PC-3 (cell line): ENCODE measurements at regions not wholly inside any gene's neighbourhood (a gene's known extent, or its start where the extent isn't known, plus 50 kb on each side); places are given as distances from the start of the nearest gene placed in this dataset.
A peak's percentile ranks its signal among the peaks of the same experiment; 100 is the strongest.

Experiments
- ATAC-seq: fragments of 200-7000 bp; cut with Tn5 transposase; 2 replicates; pipeline ENCODE4 v1.9.1; 2020; ENCODE audit warnings: mild to moderate bottlenecking, moderate library complexity
- BruUV-seq: library from RNA; stranded (reverse); fragments of 400-500 nt; replicated peaks from 2 replicates; lab custom pipeline; 2021; lab: Mats Ljungman, UMichigan
- CTCF ChIA-PET: fragments of 300-600 bp; sonication (Branson Sonifier 250); formaldehyde crosslinking; loops from one replicate; lab custom pipeline; 2022; ENCODE audit warnings: antibody characterized with exemption; lab: Charles Lee
- POLR2A ChIA-PET: fragments of 300-600 bp; sonication (Branson Sonifier 250); formaldehyde crosslinking; loops from one replicate; lab custom pipeline; 2022; ENCODE audit warnings: antibody characterized with exemption; ENCODE audit not compliant: unreplicated experiment; lab: Charles Lee
- DNase-seq: peaks from one replicate; pipeline ENCODE4 v3.0.0-alpha.2; 2015
- H2AFZ ChIP-seq: fragments of 300-600 bp; sonication (generic); 2 replicates; pipeline ENCODE4 v1.6.0; 2016; ENCODE audit warnings: antibody characterized with exemption, low read length
- H3F3A ChIP-seq: fragments of 300-600 bp; sonication (generic); one replicate; pipeline ENCODE4 v1.6.0; 2017; ENCODE audit warnings: antibody characterized with exemption, low read length, control low read depth, mild to moderate bottlenecking; ENCODE audit not compliant: unreplicated experiment
- H3K27ac ChIP-seq: fragments of 300-600 bp; sonication (generic); 2 replicates; pipeline ENCODE4 v1.5.1; 2016; ENCODE audit warnings: mild to moderate bottlenecking, low read length
- H3K27me3 ChIP-seq: fragments of 300-600 bp; sonication (generic); 2 replicates; pipeline ENCODE4 v1.6.1; 2016; ENCODE audit warnings: low read length, mixed read lengths
- H3K36me3 ChIP-seq: fragments of 300-600 bp; sonication (generic); 2 replicates; pipeline ENCODE4 v1.6.1; 2016; ENCODE audit warnings: low read depth, mixed run types, low read length, mixed read lengths
- H3K4me1 ChIP-seq: fragments of 300-600 bp; sonication (generic); 2 replicates; pipeline ENCODE4 v1.5.1; 2016; ENCODE audit warnings: low read length; ENCODE audit not compliant: insufficient read depth
- H3K4me2 ChIP-seq: fragments of 300-600 bp; sonication (generic); 2 replicates; pipeline ENCODE4 v1.6.0; 2016; ENCODE audit warnings: low read length
- H3K4me3 ChIP-seq: fragments of 300-600 bp; sonication (generic); 2 replicates; pipeline ENCODE4 v1.5.1; 2016; ENCODE audit warnings: mild to moderate bottlenecking, low read length, mixed read lengths
- H3K79me2 ChIP-seq: fragments of 300-600 bp; sonication (generic); 2 replicates; pipeline ENCODE4 v1.6.1; 2017; ENCODE audit warnings: low read length, mixed read lengths
- H3K9ac ChIP-seq: fragments of 300-600 bp; sonication (generic); 2 replicates; pipeline ENCODE4 v1.6.0; 2016; ENCODE audit warnings: mild to moderate bottlenecking, low read length
- H3K9me2 ChIP-seq: fragments of 300-600 bp; sonication (generic); replicated peaks from 2 replicates; pipeline ENCODE4 v1.6.1; 2016; ENCODE audit warnings: mixed run types, low read length, mixed read lengths
- H3K9me3 ChIP-seq: fragments of 300-600 bp; sonication (generic); 2 replicates; pipeline ENCODE4 v1.6.1; 2016; ENCODE audit warnings: low read length, mixed read lengths
- H4K20me1 ChIP-seq: fragments of 300-600 bp; sonication (generic); 2 replicates; pipeline ENCODE4 v1.6.1; 2016; ENCODE audit warnings: low read length, mixed read lengths
- EZH2 ChIP-seq: fragments of 300-600 bp; sonication (generic); IDR thresholded peaks from one replicate; pipeline ENCODE4 v1.6.1; 2017; ENCODE audit warnings: antibody characterized with exemption, mild to moderate bottlenecking, low read length; ENCODE audit not compliant: unreplicated experiment
- EZH2phosphoT487 ChIP-seq: fragments of 300-600 bp; sonication (generic); IDR thresholded peaks from 2 replicates; pipeline ENCODE4 v1.6.1; 2018; ENCODE audit warnings: mild to moderate bottlenecking, antibody characterized with exemption, low read length, borderline replicate concordance
- intact Hi-C: fragments of 100-400 bp; cut with micrococcal nuclease; formaldehyde crosslinking; loops from 2 replicates; pipeline ENCODE4 v1.9.0; 2023
- TF ChIP-seq, protein P1 (sequence below): fragments of 300-600 bp; sonication (generic); conservative IDR thresholded peaks from 2 replicates; pipeline ENCODE4 v1.5.1; 2017; ENCODE audit warnings: antibody characterized with exemption, low read depth, mild to moderate bottlenecking, low read length

DNA sequence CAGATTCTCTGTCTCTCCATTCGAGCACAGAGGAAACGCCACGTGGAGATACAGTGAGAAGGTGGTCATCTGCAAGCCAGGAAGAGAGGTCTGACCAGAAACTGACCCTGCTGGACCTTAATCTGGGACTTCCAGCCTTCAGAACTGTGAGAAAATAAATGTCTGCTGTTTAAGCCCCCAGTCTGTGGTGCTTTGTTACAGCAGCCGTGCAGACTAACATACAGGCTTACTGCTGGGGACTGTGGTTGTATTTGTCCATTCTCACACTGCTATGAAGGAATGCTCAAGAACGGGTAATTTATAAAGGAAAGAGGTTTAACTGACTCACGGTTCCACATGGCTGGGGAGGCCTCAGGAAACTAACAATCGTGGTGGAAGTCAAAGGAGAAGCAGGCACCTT, 432.7 kb downstream of the IRS1 start:
- Histone ChIP-seq H3F3A (no peaks in the 10 kb centered on the region), H3K9me2 (no peaks in the 10 kb centered on the region), H3K79me2 (no peaks in the 10 kb centered on the region), H3K36me3 (no peaks in the 10 kb centered on the region), H4K20me1 (no peaks in the 10 kb centered on the region), H3K9ac (no peak overlapping the region), H3K27ac (no peak overlapping the region), H3K27me3 (no peaks in the 10 kb centered on the region), H3K4me2 (no peak overlapping the region), H3K4me1 (peaks cover 12% of the 10 kb centered on the region), H2AFZ (no peak overlapping the region), H3K9me3 (no peaks in the 10 kb centered on the region), H3K4me3 (no peak overlapping the region)
- ChIA-PET POLR2A (no interaction called here), CTCF (no interaction called here)
- DNase-seq (no peak), ATAC-seq (no peak)
- intact Hi-C loops = no loop called here
- BruUV-seq = no TSS peak
- TF ChIP-seq EZH2phosphoT487 (no peak), EZH2 (no peak)
- TF ChIP-seq, protein P1, sequence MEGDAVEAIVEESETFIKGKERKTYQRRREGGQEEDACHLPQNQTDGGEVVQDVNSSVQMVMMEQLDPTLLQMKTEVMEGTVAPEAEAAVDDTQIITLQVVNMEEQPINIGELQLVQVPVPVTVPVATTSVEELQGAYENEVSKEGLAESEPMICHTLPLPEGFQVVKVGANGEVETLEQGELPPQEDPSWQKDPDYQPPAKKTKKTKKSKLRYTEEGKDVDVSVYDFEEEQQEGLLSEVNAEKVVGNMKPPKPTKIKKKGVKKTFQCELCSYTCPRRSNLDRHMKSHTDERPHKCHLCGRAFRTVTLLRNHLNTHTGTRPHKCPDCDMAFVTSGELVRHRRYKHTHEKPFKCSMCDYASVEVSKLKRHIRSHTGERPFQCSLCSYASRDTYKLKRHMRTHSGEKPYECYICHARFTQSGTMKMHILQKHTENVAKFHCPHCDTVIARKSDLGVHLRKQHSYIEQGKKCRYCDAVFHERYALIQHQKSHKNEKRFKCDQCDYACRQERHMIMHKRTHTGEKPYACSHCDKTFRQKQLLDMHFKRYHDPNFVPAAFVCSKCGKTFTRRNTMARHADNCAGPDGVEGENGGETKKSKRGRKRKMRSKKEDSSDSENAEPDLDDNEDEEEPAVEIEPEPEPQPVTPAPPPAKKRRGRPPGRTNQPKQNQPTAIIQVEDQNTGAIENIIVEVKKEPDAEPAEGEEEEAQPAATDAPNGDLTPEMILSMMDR = no peak

DNA sequence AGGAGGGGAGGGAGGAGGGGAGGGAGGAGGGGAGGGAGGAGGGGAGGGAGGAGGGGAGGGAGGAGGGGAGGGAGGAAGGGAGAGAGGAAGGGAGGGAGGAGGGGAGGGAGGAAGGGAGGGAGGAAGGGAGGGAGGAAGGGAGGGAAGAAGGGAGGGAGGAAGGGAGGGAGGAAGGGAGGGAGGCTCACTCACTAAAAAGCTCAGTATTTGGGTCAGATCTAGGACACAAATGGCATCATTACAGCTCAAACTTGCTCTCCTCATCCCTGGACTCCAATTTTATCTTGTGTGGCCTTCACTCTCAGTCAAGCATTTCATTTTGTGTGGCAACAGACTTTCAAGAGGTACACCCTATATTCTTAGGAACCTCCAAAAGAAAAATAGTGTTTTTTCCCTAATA, 435.4 kb downstream of the IRS1 start:
- H2AFZ ChIP-seq = no peak overlapping the region
- no peaks in the 10 kb centered on the region for H3K27me3 ChIP-seq
- no peaks in the 10 kb centered on the region for H3K79me2 ChIP-seq
- no peak overlapping the region for H3K9ac ChIP-seq
- ATAC-seq (no peak), DNase-seq (no peak)
- no peaks in the 10 kb centered on the region for H3K9me2 ChIP-seq
- ChIA-PET CTCF (no interaction called here), POLR2A (no interaction called here)
- no TSS peak for BruUV-seq
- no peaks in the 10 kb centered on the region for H3F3A ChIP-seq
- intact Hi-C loops = no loop called here
- H3K27ac ChIP-seq = no peak overlapping the region
- TF ChIP-seq EZH2 = no peak
- TF ChIP-seq, protein P1 = no peak
- TF ChIP-seq EZH2phosphoT487 = no peak
- no peak overlapping the region for H3K4me3 ChIP-seq
- no peaks in the 10 kb centered on the region for H3K36me3 ChIP-seq
- no peaks in the 10 kb centered on the region for H4K20me1 ChIP-seq
- no peak overlapping the region for H3K4me2 ChIP-seq
- no peaks in the 10 kb centered on the region for H3K9me3 ChIP-seq
- peaks cover 12% of the 10 kb centered on the region for H3K4me1 ChIP-seq

DNA sequence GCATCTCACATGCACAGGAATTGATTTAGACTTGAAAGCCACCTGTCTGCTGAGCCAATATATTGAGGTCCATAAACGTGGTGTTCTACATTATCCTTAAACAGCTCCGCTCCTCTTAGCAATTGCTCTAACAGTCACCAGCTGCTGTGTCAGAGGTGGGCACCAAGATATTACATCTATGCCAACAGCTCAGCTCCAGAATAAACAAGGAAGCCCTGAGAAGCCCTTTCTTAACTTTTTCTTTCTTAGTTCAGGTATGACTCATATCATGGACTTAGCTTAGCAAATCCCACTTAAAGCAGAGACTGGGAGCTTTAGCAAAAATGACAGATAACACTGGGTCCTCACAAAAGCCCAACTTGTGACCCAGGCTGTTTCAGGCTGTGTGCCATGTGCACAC, 436.6 kb downstream of the IRS1 start:
- CTCF ChIA-PET = no interaction called here

More for the DNA sequence above, 436.6 kb downstream of the IRS1 start:
- no peaks in the 10 kb centered on the region for H3K9me3 ChIP-seq
- intact Hi-C loops = no loop called here
- no peaks in the 10 kb centered on the region for H4K20me1 ChIP-seq
- no peaks in the 10 kb centered on the region for H3F3A ChIP-seq
- H3K27ac ChIP-seq = peak overlapping the region; percentile 8
- peak overlapping the region; percentile 23 for H3K4me2 ChIP-seq
- DNase-seq (peak; percentile 81), ATAC-seq (peak; percentile 97)
- H3K9me2 ChIP-seq = no peaks in the 10 kb centered on the region
- no peak overlapping the region for H3K4me3 ChIP-seq
- no peak overlapping the region for H3K9ac ChIP-seq
- TF ChIP-seq EZH2 (no peak), EZH2phosphoT487 (no peak)
- TF ChIP-seq, protein P1 = no peak
- no peaks in the 10 kb centered on the region for H3K36me3 ChIP-seq
- POLR2A ChIA-PET = no interaction called here
- no peak overlapping the region for H2AFZ ChIP-seq
- no peaks in the 10 kb centered on the region for H3K79me2 ChIP-seq
- H3K4me1 ChIP-seq = peaks cover 12% of the 10 kb centered on the region
- BruUV-seq = no TSS peak
- no peaks in the 10 kb centered on the region for H3K27me3 ChIP-seq
